HG03354 (cell line): ENCODE measurements at regions not wholly inside any gene's neighbourhood (a gene's known extent, or its start where the extent isn't known, plus 50 kb on each side); places are given as distances from the start of the nearest gene placed in this dataset.
"Not testable (repeated sequence)": the region's sequence is repeated elsewhere in the genome, so short reads cannot be mapped to it uniquely, and the experiment has no call there.

ENCODE experiments used
- ATAC-seq: cut with Tn5 transposase; IDR thresholded peaks from one replicate; pipeline ENCODE4 v1.9.1; 2021; ENCODE audit warnings: mild to moderate bottlenecking; ENCODE audit not compliant: unreplicated experiment, poor library complexity, severe bottlenecking

- no peak for ATAC-seq
Observed at GRCh38 chr4:122100508-122100907, 51.6 kb upstream of the BLTP1 start.

- no peak for ATAC-seq
Observed at GRCh38 chr4:122099896-122100295, 52.2 kb upstream of the BLTP1 start.

DNA sequence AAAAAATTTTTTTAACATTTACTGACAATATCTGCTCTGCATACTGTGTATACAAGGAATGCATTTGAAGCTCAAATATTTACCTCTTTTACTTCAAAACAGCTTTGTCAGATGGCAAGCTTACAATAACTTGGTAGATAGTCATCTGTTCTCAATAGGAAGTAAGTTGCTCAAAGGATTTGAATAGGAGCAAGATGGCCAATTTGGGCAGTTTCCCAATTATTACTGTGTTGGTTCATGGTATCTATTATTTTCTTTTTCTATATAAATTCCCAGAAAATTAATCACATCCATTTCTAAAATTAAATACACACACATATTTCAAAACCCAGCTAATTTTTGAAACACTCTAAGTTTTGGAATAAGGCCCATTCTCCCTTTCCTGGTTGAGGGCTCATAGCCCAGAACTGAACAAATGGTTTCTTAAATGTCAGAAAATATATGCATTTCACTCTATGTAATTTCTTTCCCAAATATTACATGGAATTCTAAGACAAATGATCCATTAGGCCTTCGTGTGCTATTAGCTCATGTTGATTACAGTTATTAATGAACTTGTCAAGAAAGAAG, 60.2 kb upstream of the BLTP1 start:
- ATAC-seq: no peak

DNA sequence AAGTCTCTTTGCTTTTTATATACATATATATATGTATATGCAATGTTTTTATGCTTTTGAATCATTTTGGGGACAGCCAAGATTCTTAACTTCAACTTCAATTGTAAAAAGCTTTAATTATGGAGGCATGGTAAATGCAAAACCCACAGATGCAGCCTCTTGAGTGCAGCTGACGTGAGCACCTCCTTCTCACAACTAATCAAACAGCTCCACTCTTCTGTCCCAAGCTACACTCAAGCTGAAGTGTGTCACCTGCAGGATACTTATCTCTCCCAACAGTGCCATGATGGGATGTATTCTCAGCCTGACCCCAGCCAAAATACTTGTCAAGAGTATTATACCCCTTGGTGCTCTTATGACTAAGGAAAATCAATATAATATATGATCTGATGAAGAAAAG, 60.7 kb upstream of the BLTP1 start:
- ATAC-seq: no peak

DNA sequence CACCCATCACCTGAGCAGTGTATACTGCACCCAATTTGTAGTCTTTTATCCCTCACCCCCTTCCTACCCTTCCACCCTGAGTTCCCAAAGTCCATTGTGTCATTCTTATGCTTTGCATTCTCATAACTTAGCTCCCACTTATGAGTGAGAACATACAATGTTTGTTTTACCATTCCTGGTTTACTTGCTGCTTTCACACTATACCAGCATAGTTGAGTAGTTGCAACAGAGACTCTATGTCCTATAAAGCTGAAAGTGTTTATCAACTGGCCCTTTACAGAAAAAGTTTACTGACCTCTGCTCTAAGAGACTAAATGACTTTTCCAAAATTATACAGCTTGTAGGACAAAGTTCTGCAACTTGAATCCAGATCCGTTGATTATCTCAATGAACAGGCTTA, 61.1 kb upstream of the BLTP1 start:
- no peak for ATAC-seq

GRCh38 chr4:122086338-122087065, 65.6 kb upstream of the BLTP1 start:
- ATAC-seq: no peak

- ATAC-seq: no peak
Observed at GRCh38 chr4:122083989-122084388, 68.1 kb upstream of the BLTP1 start.

DNA sequence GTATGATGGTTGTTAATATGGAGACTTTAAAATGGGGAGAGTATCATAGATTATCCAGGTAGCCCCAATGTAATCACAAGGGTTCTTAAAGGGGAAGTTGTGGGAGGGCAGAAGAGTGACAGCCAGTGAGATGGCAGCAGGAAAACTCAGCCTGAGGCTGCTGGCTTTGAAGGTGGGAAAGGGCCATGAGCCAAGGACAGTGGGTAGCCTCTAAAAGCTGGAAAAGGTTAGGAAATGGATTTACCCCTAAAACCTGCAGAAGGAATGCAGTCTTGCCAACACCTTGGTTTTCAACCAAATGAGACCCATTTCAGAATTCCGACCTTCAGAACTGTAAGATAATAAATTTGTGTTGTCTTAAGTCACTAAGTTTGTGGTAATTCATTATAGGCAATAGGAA, 68.8 kb upstream of the BLTP1 start:
- no peak for ATAC-seq

DNA sequence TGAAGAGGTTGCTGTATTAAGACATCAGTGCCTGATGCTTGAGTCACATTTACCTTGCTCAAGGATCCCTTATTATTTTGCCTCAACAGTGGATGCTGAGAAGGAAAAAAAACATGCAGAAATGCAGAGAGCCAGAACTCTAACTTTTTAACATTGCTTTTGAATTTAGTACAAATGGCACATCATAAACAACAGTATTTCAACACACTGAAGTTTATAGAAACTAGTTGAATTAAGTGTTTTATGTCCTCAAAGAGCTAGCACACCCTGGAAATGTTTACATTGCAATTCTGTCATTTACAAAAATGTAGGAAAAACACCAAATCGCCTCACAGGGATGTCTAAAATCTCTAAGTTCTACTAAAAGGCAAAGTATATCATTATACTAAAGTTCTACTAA, 69.5 kb upstream of the BLTP1 start:
- no peak for ATAC-seq

DNA sequence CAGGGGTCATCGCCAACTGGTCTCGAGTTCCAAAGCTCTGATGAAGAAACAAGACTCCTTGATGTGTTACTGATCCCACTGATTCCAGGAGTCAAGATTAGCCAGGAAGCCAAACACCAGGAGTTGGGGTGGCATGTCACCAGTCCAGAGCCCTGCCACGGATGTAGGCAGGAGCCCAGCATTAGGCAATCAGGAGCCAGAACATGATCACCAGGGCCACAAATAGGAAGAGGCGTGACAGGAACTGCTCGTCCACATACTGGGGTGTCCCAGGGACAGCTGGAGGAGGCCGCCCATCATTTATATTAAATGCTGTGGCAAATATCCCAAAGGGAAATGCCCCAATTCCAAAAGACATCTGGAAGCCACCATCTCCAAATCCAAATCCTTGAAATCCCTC, 74.5 kb upstream of the BLTP1 start:
- ATAC-seq: not testable (repeated sequence)

DNA sequence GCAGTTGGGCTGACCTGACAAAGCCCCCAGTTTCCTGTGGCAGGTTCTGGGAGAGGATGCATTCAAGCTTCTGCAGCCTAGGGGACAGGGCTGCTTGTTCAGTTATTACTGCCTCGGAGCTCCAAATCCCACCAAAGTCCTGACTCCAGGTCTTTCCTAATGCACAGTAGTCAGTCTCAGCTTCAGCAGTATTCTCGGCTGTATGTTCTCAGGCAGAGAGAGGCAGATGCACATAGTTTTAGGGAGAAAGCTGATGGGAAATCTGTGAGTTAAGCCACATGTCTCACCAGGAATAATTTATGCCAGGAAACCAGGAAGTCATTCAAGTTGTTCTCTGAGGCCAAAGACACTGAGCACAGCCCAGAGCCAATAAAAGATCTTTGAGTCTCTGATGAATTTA, 75.3 kb upstream of the BLTP1 start:
- not testable (repeated sequence) for ATAC-seq

- ATAC-seq: no peak
Observed at GRCh38 chr4:122073615-122074014, 78.5 kb upstream of the BLTP1 start.

DNA sequence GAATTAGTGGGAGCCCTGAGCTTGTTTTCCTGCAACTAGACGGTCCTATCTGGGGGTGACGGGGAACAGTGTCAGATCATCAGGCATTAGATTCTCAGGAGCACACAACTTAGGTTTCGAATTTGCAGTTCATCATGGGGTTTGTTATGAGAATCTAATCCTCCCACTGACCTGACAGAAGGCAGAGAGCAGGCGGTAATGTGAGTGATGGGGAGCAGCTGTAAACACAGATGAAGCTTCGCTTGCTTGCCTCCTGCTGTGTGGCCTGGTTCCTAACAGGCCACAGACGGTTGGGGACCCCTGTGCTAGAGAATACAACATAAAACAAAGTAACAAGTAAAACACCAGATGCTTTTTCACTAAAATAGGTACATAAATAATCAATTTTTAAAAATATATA, 86.2 kb upstream of the BLTP1 start:
- no peak for ATAC-seq

GRCh38 chr4:122065149-122065548, 87.0 kb upstream of the BLTP1 start:
- ATAC-seq: no peak

GRCh38 chr4:122053186-122053585, 98.9 kb upstream of the BLTP1 start:
- no peak for ATAC-seq

GRCh38 chr4:122052677-122053076, 99.5 kb upstream of the BLTP1 start:
- ATAC-seq: no peak

DNA sequence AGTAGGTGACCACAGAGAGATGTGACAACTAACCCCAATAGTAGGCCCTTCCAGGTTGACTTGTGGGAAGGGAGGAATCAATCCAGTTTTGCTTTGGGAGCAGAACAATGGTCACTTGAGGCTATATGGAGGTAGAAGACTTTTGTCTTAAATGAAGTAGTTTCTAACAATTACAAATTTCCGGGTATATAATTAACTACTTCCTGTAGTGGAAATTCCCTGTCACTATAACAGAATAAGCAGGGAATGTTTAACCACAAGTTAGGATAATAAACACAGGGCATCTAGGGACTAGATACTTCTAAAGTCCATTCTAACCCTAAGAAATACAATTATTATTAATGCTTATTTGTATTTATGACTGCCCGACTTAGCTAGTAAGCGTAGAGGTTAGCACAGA, 99.0 kb upstream of the TRPC3 start:
- ATAC-seq: no peak

GRCh38 chr4:122047456-122048425, 95.9 kb upstream of the TRPC3 start:
- no peak for ATAC-seq

DNA sequence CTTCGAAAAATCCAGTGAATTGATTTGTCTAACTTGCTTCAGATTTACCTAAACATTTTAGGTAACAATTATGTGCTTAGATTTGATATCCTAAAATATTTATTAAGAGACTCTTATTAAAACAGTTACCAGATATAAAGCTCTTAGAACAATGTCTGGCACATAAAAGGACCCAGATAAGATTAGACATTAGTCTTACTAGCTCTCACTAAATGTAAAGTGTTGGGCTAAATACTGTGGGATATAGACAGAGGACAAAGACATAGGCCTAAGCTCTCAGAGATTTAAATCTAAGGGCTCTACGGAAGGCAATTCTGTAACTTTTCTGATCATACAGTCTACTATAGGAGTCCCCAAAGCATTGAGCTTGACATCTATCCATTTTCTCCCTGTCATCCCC, 94.4 kb upstream of the TRPC3 start:
- no peak for ATAC-seq

- no peak for ATAC-seq
Observed at GRCh38 chr4:122045533-122045932, 93.7 kb upstream of the TRPC3 start.

DNA sequence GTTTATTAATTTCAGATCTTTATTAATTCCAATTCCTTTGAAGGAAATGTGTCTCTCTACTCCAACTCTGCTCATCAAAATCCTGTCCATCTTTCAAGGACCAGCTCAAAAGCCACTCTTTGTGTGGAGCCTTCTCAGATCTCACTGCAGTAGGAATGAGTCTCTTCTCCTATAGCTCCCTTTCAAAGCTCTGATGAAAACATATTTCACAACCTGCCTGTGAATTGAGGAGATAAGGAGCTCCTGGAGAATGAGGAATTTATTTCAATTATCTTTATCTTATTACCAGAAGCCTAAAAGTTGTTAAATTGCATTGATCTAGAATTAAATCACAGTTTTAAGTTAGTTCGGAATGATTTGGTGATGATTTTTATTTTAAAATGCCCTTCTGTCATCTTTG, 92.6 kb upstream of the TRPC3 start:
- no peak for ATAC-seq
